IgD-negative memory B cell (primary cell): ENCODE measurements at regions not wholly inside any gene's neighbourhood (a gene's known extent, or its start where the extent isn't known, plus 50 kb on each side); places are given as distances from the start of the nearest gene placed in this dataset.
A peak's percentile ranks its signal among the peaks of the same experiment; 100 is the strongest.
"Not testable (repeated sequence)": the region's sequence is repeated elsewhere in the genome, so short reads cannot be mapped to it uniquely, and the experiment has no call there.

Experiments used
- H3K27ac Mint-ChIP-seq, 3 donors: one replicate each; pipeline ENCODE4 v1.8.0; 2020 to 2022; ENCODE audit warnings: mild to moderate bottlenecking in 3 of 3, mixed read lengths in 3 of 3, moderate library complexity in 1 of 3
- H3K27me3 Mint-ChIP-seq: one replicate; pipeline ENCODE4 v1.8.0; 2021; ENCODE audit warnings: mixed read lengths
- H3K36me3 Mint-ChIP-seq: one replicate; pipeline ENCODE4 v1.8.0; 2020; ENCODE audit warnings: mild to moderate bottlenecking, mixed read lengths
- H3K4me1 Mint-ChIP-seq, 3 donors: one replicate each; pipeline ENCODE4 v1.8.0; 2020 to 2022; ENCODE audit warnings: mixed read lengths in 3 of 3, mild to moderate bottlenecking in 1 of 3
- H3K4me3 Mint-ChIP-seq, 4 donors: one replicate each; pipeline ENCODE4 v1.8.0; 2020 to 2022; ENCODE audit warnings: mild to moderate bottlenecking in 4 of 4, mixed read lengths in 4 of 4, moderate library complexity in 3 of 4
- H3K9me3 Mint-ChIP-seq, 3 donors: one replicate each; pipeline ENCODE4 v1.8.0; 2020 to 2021; ENCODE audit warnings: mixed read lengths in 3 of 3, mild to moderate bottlenecking in 1 of 3

DNA sequence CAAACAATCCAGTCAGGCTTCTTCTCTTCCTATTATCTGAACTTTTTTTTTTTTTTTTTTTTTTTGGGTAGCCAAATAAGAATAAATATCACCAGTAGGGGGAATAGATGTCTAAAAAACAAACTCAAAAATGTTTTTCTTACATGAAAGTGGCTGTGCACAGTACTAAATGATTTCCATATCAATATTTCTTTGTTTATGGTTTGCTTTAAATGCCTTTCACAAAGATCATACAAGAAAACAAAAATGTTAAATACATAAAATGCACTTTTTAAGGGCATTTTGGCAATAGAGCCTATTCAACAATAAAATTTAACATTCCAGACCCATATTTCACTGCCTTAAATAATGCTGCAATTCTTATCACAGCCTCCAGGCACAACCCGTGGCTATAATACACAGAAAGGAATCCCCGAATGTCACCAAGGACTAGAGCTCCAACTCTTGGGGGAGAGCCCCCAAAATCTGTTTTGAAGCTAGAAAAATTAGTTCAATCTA lies 91.1 kb upstream of the TBCA start:
- peaks cover 3% of the 10 kb centered on the region for H3K27me3 Mint-ChIP-seq
- H3K27ac Mint-ChIP-seq, result peak overlapping the region in 1 of 3 donors; percentile 39

DNA sequence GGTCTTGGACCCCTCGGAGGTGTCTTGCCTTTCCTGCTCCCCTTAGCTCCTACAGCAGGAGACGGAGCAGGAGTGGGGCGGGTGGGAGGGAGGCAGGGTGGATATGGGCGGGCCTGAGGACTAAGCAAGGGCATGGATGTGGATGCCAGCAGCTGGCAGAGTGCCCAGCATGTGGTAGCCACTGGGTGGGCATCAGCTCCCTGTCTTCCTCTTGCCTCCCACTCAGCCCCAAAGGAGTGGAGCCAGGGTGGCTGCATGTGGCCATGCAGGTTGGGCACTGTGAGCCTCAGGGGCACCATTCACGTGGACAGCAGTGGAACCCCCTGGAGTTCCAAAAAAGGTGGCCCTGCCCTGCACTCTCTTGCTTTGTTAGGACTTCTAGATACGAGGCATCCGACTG lies 90.1 kb upstream of the TBCA start:
- H3K9me3 Mint-ChIP-seq, result no peaks in the 10 kb centered on the region
- H3K27me3 Mint-ChIP-seq, result peaks cover 3% of the 10 kb centered on the region
- H3K4me1 Mint-ChIP-seq, result no peaks in the 10 kb centered on the region
- H3K4me3 Mint-ChIP-seq, result no peak overlapping the region
- peaks cover 4% of the 10 kb centered on the region for H3K36me3 Mint-ChIP-seq
- H3K27ac Mint-ChIP-seq, result no peak overlapping the region

More for the DNA sequence above, 91.1 kb upstream of the TBCA start:
- H3K4me3 Mint-ChIP-seq, result no peak overlapping the region
- no peaks in the 10 kb centered on the region for H3K9me3 Mint-ChIP-seq
- no peaks in the 10 kb centered on the region for H3K4me1 Mint-ChIP-seq
- H3K36me3 Mint-ChIP-seq, result peaks cover 4% of the 10 kb centered on the region

DNA sequence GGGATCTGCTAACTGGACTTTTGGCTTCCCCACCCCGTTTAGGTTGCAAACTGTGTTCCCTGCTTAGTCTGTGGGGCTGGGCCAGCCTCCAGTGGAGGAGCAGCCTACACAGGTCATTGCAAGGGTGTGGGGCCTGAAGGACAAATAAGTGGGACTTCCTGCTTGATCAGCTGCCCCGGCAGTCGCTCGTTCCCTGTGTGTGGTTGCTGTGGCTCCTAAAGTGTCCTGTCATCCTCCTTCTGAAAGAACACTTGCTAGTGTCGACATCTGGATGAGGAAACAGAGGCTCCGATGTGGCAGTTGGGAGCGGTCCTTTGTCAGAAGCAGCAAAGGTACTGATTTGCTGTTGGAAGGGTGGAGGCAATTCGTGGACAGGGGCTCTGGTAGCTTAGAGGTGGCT lies 88.9 kb upstream of the TBCA start:
- no peak overlapping the region for H3K4me3 Mint-ChIP-seq
- H3K27me3 Mint-ChIP-seq, result peaks cover 3% of the 10 kb centered on the region
- H3K4me1 Mint-ChIP-seq, result no peaks in the 10 kb centered on the region
- no peak overlapping the region for H3K27ac Mint-ChIP-seq
- no peaks in the 10 kb centered on the region for H3K9me3 Mint-ChIP-seq
- peaks cover 4% of the 10 kb centered on the region for H3K36me3 Mint-ChIP-seq

DNA sequence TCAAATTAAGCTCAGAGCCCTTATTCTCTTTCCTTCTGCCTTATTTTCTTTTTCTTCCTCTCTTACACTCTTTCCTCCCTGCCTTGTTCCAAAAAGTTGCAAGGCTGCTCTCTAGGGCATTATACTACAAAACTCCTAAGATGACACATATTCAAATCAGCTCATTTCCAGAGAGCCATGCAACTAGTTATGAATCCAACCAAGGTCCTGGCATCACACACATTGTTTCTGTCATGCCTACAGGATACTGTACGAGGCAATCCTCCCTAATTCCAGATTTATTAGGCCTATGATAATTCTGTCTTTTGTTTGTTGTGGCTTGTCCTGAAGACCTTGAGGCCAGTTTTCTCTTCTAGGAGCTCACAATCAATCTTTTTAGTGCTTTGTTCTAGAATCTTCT lies 87.0 kb upstream of the TBCA start:
- peaks cover 3% of the 10 kb centered on the region for H3K27me3 Mint-ChIP-seq
- H3K9me3 Mint-ChIP-seq, result no peaks in the 10 kb centered on the region
- no peak overlapping the region for H3K27ac Mint-ChIP-seq
- H3K36me3 Mint-ChIP-seq, result peaks cover 4% of the 10 kb centered on the region
- H3K4me3 Mint-ChIP-seq, result no peak overlapping the region
- H3K4me1 Mint-ChIP-seq, result no peaks in the 10 kb centered on the region

DNA sequence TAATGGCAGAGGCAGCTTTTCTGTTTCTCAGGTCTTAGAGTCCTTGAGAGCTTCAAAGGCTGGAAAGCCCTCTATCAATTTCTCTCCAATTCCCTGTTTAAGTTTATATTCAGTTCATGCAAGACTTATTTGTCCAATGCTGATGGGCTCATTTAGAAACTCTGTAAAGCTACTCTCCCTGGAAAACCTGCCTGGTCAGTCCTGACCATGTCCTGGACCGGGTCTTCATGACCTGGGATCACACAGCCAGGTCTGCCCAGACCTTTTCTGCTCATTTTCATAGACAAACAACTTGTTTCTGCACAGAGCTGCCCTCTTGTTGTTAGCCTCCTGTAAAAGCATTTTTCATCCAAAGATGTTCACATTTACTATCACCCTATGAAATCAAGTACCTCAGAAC lies 85.4 kb upstream of the TBCA start:
- peaks cover 4% of the 10 kb centered on the region for H3K36me3 Mint-ChIP-seq
- H3K27ac Mint-ChIP-seq, result no peak overlapping the region
- H3K27me3 Mint-ChIP-seq, result peaks cover 3% of the 10 kb centered on the region
- no peaks in the 10 kb centered on the region for H3K9me3 Mint-ChIP-seq
- H3K4me1 Mint-ChIP-seq, result no peaks in the 10 kb centered on the region
- no peak overlapping the region for H3K4me3 Mint-ChIP-seq

DNA sequence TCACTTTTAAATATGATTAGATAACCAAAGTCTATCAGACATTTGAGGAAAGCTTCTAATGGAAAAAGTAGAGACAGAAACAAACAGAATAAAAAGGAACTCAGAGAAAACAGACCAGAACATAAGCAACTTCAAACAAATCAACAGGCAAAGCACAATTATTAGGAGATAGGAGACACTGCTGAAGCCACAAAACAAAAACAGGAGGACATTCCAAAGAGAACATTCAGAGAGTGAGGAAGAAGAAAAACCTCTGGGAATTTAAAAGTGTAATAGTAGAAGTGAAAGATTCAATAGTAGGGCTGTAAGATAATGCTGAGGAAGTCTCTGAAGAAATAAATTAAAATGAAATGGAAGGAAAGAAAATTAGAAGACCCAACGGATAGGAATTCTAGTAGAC lies 83.2 kb upstream of the TBCA start:
- H3K9me3 Mint-ChIP-seq, result no peaks in the 10 kb centered on the region
- peaks cover 2% of the 10 kb centered on the region for H3K27me3 Mint-ChIP-seq
- H3K36me3 Mint-ChIP-seq, result peaks cover 4% of the 10 kb centered on the region
- peaks cover 0 to 3% (median 0%) of the 10 kb centered on the region in 3 donors for H3K4me1 Mint-ChIP-seq
- H3K4me3 Mint-ChIP-seq, result no peak overlapping the region
- H3K27ac Mint-ChIP-seq, result no peak overlapping the region

DNA sequence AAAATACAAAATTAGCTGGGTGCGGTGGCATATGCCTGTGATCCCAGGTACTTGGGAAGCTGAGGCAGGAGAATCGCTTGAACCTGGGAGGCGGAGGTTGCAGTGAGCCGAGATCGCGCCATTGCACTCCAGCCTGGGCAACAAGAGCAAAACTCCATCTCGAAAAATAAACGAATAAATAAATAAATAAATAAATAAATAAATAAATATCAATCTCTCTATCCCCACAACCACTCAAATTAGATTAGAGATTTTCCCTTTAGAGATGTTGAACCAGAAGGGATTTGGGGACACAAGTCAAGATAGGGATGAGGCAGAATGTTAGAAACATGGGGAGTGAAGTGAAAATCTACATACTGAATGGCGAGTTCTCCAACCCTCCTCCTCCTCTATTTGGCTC lies 82.5 kb upstream of the TBCA start:
- not testable (repeated sequence) for H3K27me3 Mint-ChIP-seq, H3K27ac Mint-ChIP-seq, H3K4me1 Mint-ChIP-seq, H3K9me3 Mint-ChIP-seq, H3K36me3 Mint-ChIP-seq, H3K4me3 Mint-ChIP-seq

DNA sequence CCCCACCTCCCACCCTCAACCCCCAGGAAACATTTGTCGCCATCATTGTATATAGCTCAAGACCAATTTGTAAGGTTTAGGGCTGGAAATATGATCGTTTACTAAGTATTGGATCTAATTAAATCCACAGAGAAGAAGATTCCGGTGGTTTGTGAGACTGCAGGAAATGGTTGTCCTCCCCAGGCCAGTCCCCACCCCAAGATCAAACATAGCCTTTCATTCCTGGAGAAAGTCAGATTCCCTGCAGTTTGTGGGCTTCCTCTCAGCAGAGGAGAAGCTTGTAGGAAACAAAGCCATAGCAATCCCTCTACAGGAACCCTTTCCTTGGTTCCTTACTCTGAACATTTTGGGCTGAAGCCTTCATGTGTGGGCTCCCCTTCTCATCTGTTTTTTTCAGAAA lies 79.2 kb upstream of the TBCA start:
- Mint-ChIP-seq H3K9me3 (no peaks in the 10 kb centered on the region), H3K27me3 (peaks cover 2% of the 10 kb centered on the region), H3K4me3 (peak overlapping the region in 1 of 4 donors; percentile 37), H3K27ac (no peak overlapping the region), H3K4me1 (peaks cover 7 to 16% (median 12%) of the 10 kb centered on the region in 3 donors), H3K36me3 (no peaks in the 10 kb centered on the region)

DNA sequence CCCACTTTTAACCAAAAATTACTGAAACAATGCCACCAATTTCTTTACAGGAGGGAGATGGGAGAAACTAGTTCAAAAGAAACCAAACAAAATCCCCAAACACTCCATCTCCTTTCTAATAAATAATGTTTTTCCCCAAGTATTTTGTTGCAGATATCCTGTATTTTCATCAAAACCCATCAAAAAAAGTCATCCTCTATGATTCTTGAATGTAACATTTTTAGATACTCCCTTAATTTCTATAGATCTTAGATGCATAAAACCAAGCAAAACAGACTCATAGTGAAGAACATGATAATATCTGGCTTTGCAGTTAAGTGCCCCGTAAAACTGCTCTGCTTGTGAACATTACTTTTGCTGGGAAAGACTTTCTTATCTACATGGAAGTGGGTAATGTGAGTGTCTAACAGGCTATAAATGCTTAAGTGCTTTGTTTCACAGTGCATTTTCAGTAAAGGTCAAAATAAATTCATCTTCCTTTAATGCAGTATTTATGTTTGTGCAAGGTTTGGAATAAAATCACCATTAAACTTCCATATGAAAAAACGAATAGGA lies 77.3 kb upstream of the TBCA start:
- Mint-ChIP-seq H3K27ac (peak overlapping the region in 2 of 3 donors; percentile 65 to 83), H3K9me3 (no peaks in the 10 kb centered on the region), H3K4me1 (peaks cover 7 to 16% (median 12%) of the 10 kb centered on the region in 3 donors), H3K4me3 (peak overlapping the region; percentile 44 to 95 (median 89)), H3K27me3 (peaks cover 2% of the 10 kb centered on the region), H3K36me3 (no peaks in the 10 kb centered on the region)

DNA sequence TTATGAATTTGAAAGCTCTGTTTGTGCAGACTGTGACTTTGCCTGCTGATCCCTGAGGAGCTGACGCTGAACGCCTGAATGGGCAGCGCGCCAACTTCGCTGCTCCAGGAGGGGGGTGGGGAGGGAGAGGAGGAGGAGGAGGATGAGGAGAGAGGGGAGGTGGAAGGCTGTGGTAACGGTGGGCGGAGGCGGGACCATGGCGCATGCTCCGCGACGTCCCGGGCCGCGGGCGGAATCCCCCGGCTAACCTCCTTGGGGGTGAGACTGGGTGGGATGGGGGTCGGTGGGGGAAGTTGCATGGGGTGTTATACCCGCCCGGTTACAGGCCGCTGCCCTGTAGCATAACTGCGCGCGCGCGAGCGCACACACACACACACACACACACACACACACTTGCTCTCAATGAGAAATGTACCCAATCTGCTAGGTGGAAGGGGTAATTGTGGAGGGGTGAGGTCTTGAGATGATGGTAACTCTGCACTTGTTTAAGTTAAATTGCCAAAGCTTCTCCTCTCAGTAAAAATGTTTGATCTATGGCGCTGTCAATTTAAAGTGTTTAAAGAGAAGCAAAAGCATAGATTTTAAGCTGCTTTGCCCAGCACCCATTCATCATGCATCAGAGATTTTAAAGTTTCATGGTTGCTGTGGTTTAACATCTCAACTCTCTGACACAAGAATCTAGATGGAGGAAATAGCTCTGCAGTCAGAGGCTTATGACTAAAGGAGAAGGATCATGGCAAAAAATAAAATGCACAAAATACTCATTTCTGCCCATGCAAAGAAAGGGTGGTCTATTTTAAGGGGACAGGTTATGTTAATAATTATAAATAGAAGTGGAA lies 76.6 kb upstream of the TBCA start:
- Mint-ChIP-seq H3K27me3 (peaks cover 4% of the 10 kb centered on the region), H3K4me3 (peak overlapping the region; percentile 86 to 95 (median 90)), H3K9me3 (no peaks in the 10 kb centered on the region), H3K27ac (peak overlapping the region; percentile 65 to 83 (median 74)), H3K36me3 (no peaks in the 10 kb centered on the region), H3K4me1 (peaks cover 7 to 16% (median 12%) of the 10 kb centered on the region in 3 donors)

DNA sequence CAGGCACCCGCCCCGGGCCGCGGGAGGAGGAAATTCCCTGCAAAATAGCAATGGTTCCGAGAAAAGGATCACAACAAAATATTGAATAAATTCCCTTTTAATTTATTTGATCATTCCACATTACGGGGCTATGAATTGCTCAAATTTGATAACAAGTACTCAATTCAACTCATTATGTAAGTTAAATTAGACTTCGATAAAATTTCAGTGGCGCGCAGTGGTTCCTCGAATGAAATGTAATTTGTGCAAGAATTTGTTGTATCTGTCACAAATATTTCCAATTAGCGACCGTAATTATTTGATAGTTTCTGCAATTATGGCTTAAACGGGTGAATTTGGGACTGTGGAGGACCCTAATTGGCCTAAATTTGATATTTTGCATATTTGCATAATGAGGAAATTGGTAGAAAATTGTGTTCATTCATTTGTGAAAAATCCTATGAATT lies 76.0 kb upstream of the TBCA start:
- Mint-ChIP-seq H3K4me1 (peaks cover 7 to 16% (median 12%) of the 10 kb centered on the region in 3 donors), H3K4me3 (peak overlapping the region; percentile 86 to 95 (median 90)), H3K27ac (peak overlapping the region in 2 of 3 donors; percentile 65 to 83), H3K9me3 (no peaks in the 10 kb centered on the region), H3K36me3 (no peaks in the 10 kb centered on the region), H3K27me3 (peaks cover 4% of the 10 kb centered on the region)

DNA sequence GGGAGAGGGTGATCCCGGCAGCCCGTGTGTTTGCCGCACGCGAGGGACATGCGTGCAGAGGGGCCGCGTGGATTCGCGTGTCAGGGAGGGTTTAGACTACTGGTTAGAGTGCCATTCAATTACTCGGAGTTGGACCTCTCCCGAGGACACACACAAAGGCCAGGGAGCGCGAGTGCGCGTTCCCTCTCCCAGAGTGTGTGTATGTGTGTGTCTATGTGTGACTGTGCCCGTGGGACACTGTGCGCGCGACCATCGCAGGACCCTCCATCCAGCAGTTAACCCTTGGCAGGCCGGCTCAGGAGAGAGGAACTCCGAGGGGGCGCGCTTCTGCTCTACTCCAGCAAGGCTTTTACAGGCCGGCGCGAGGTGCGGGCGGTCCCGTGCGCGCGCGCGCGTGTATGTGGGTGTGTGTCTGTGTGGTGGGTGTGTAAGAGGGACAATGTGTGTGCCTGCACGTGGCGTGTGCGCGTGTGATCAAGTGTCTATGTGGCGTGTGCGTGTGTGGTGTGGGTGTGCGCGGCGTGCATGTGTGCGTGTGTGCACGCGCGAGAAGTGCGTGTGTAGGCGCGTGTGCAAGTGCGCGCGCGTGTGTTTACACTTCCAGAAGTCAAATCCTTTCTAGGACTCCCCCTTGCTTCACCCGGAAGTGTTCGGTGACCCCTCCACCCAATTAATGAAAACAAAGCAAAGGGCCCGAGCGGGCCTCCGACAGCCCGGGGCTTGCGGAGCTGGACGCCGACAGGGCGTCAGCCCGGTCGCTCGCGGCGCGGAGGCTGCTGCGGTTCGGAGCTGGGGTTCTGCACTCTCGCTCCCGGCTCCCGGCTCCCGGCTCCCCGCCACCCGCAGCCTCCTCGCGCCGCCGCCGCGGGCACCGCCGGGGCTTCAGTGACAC lies 75.3 kb upstream of the TBCA start:
- Mint-ChIP-seq H3K27me3 (peaks cover 4% of the 10 kb centered on the region), H3K36me3 (no peaks in the 10 kb centered on the region), H3K9me3 (no peaks in the 10 kb centered on the region), H3K4me3 (peak overlapping the region; percentile 86 to 95 (median 90)), H3K27ac (peak overlapping the region in 1 of 3 donors; percentile 43), H3K4me1 (peaks cover 7 to 16% (median 12%) of the 10 kb centered on the region in 3 donors)

DNA sequence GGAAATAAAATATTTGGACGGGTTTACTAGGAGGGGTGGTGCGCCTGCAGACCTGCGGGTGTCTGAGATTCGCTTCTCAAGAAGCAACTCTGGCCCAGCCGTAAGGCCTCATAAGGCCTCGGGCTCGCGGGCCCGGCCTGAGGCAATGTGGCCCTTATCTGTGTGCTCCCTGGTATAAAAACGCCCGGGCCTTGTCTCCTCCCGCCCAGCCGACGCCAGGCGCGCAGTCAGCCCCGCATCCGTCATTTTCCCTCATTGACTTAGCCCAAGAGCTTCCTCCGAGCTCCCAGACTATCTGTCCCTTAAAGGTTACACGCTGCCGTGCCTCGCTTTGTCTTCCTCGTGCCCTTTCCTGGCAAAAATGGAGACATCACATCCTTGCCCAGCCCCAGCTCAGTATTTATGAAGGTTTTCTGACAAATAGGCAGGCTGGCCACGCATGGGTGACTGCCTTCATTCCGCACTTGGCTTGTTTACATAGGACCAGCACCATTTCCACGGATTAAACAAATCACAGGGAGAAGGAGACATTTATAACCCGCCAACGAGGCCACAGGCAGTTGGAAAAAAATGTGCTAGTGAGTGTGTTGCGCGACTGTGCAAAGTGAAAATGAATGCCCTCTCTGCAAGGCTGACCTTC lies 74.5 kb upstream of the TBCA start:
- H3K27me3 Mint-ChIP-seq, result peaks cover 5% of the 10 kb centered on the region
- peaks cover 7 to 16% (median 9%) of the 10 kb centered on the region in 3 donors for H3K4me1 Mint-ChIP-seq
- no peaks in the 10 kb centered on the region for H3K9me3 Mint-ChIP-seq
- peak overlapping the region in 1 of 3 donors; percentile 82 for H3K27ac Mint-ChIP-seq
- H3K36me3 Mint-ChIP-seq, result no peaks in the 10 kb centered on the region
- H3K4me3 Mint-ChIP-seq, result peak overlapping the region; percentile 86 to 95 (median 90)

DNA sequence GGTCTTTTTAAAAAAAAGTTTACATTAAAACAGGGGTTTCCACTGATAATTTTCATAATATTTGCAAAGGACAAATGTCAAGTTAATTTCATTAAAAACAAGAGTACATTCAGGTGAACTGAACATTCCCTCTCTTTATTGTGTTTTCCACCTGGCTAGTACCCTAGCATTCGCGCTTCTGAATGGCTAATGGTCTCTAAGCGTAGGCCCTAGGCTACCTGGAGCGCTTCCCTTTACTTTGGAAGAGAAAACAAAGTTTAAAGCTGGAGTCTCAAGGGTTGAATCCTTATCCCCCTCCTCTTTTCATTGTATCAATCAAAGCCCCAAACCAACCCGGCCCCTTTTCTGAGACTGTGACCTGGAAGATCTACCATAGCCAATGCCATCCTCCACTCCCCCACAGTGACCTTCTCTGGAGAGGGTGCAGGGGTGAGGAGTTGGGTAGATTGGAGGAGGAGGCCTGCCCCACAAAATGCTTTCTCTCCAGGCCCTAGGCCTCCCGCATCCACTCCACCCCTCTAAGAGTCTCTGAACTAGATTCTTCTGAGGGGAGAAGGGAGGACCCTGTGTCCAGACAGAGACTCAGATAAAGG lies 73.3 kb upstream of the TBCA start:
- peak overlapping the region in 1 of 4 donors; percentile 78 for H3K4me3 Mint-ChIP-seq
- peak overlapping the region in 1 of 3 donors; percentile 82 for H3K27ac Mint-ChIP-seq
- peaks cover 10 to 21% (median 13%) of the 10 kb centered on the region in 3 donors for H3K4me1 Mint-ChIP-seq
- no peaks in the 10 kb centered on the region for H3K9me3 Mint-ChIP-seq
- peaks cover 10% of the 10 kb centered on the region for H3K27me3 Mint-ChIP-seq
- H3K36me3 Mint-ChIP-seq, result no peaks in the 10 kb centered on the region
